Embryonic facial prominence (tissue), 1 donor: ENCODE measurements at regions not wholly inside any gene's neighbourhood (a gene's known extent, or its start where the extent isn't known, plus 50 kb on each side); places are given as distances from the start of the nearest gene placed in this dataset.
"Not testable (repeated sequence)": the region's sequence is repeated elsewhere in the genome, so short reads cannot be mapped to it uniquely, and the experiment has no call there.

Experiments
- DNase-seq: peaks from one replicate; pipeline ENCODE4 v3.0.0-alpha.2; 2016; ENCODE audit errors: extremely low spot score

DNA sequence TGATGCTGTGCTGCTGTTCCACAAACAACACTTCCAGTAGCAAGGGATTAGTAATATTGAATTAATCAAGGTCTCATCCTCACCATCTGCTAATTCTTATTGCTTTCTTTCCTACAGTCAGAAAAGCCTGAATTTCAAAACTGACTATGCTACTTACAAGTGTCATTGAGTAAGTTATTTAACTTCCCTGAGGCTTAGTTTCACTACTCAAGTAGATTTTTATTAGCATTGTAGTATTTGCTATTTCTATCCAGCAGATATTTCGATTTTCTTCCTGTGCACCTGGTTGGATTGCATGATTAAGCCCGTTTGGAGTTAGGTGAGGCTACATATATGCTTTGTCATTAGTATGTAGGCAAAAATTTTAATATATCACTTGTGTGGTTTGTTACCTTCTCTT, 591.5 kb downstream of the TRHDE start:
- DNase-seq = no peak

DNA sequence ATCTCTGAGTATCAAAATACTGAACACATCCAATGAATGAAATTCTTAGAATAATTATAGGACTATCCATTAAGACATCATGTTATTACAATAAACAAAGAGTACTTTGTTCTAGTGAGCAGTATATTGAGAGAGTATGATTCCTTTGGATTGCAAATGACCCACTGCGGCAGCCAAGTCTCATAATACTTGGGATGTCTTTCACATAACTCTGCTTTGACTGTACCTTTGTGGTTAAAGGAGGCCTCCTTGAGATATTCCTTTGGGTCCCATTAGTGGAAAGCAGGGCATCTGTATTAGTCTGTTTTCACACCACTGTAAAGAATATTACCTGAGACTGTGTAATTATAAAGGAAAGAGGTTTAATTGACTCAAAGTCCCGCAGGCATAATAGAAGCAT, 593.8 kb downstream of the TRHDE start:
- no peak for DNase-seq

DNA sequence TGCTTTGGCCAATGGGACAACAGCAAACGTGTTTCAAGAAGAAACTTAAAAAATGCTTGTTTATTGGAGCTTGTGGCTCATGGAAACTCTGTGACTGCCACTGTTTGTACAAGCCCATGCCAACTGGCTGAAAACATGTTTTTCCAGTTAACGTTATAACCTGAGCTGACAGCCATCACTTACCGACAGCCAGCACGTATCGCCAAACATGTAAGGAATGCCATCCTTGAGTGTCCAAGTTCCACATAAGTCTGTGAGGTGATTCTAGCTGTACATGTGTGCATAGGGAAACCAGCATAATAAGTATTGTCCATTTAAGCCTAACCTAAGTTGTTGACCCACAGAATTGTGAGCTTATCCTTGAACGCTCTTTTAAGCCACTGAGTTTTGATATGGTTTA, 596.9 kb downstream of the TRHDE start:
- no peak for DNase-seq

GRCh38 chr12:72872238-72872887, 600.2 kb downstream of the TRHDE start:
- DNase-seq = no peak

DNA sequence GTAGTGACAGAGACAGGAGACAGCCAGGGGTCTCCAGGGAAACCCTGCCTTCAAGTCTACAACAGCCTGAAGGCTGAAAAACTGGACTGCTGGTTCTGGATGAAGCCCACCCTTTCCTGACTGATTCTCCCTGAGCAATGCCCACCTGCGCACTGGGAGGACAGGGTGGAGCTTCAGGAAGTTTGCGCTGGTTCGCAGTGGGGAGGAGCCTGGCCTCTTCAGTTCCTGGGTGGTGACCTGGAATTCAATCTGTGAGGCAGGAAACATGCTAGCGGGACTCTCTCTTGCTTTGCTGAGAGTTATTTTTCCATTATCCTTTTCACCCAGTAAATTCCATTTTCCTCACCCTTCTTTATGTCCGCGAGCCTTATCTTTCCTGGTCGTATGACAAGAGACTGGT, 600.8 kb downstream of the TRHDE start:
- DNase-seq = no peak

DNA sequence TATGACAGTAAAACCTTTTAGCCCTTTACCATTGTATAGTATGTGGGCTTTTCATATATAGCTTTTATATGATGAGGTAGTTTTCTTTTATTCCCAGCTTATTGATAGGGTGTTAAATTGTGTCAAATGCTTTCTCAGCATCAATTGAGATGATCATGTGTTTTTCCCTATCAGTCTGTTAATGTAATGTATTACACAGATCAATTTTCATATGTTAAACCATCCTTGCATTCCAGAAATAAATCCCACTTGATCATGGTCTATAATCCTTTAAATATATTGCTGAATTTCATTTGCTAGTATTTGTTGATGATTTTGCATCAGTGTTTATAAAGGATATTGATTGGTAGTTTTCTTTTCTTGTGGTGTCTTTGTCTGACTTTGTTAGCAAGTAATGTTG, 603.9 kb downstream of the TRHDE start:
- no peak for DNase-seq

GRCh38 chr12:72888693-72889092, 616.5 kb downstream of the TRHDE start:
- DNase-seq = no peak

- no peak for DNase-seq
These were observed 617.6 kb downstream of the TRHDE start for GRCh38 chr12:72889791-72890190.

GRCh38 chr12:72901685-72902084, 629.5 kb downstream of the TRHDE start:
- no peak for DNase-seq

GRCh38 chr12:72925716-72926115, 653.5 kb downstream of the TRHDE start:
- DNase-seq = no peak

DNA sequence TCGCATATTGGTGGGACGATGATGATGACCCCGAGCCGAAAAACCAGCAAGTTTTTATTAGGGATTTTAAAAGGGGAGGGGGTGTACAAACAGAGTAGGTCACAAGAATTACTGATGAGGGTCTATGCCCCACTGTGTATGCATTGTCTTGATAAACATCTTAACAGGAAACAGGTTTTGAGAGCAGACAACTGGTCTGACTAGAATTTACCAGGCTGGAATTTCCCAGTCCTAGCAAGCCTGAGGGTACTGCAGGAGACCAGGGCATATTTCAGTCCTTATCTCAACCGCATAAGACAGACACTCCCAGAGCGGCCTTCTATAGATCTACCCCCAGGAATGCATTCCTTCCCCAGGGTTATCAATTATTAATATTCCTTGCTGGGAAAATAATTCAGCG, 659.7 kb downstream of the TRHDE start:
- not testable (repeated sequence) for DNase-seq

DNA sequence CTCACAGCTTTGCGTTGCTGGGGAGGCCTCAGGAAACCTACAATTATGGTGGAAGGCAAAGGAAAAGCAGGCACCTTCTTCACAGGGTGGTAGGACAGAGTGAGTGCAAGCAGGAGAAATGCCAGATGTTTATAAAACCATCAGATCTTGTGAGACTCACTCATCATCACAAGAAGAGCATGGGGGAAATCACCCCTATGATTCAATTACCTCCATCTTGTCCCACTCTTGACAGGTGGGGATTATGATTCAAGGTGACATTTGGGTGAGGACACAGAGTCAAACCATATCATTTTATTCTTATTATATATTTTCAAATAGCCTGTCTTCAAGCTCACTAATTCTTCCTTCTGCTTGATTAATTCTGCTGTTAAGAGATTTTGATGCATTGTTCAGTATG, 665.3 kb downstream of the TRHDE start:
- DNase-seq = no peak

- DNase-seq = no peak
These were observed 685.3 kb downstream of the TRHDE start for GRCh38 chr12:72957454-72957853.

GRCh38 chr12:72966684-72967083, 694.5 kb downstream of the TRHDE start:
- no peak for DNase-seq

DNA sequence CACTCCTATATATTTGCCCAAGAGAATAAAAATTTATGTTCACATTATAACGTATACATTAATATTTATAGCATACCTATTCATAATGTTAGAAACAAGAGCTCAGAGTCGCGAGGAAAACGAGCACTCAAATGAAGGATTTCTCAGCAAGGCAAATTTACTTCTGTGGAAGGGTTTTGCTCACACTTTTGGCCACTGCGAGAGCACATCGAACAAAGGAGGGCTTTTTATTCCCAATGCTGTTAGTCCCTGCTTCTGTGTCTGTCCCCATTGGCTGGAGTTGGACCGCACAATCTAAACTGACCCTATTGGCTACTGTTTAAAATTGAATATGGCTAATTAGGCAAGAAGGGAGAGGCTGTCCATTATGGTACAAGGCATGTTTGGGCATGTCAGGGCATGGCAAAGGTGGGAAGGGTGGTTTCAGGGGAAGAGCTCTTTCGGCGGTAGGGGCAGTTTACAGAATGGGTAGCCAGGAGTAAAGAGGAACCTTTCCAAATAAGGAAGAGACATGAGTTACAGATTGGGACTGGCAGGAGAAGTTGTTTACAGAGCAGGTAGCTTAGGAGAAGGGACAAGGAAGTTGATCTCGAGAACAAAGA, 702.9 kb downstream of the TRHDE start:
- no peak for DNase-seq

- no peak for DNase-seq
These were observed 706.8 kb downstream of the TRHDE start for GRCh38 chr12:72978999-72979398.

GRCh38 chr12:72982356-72982755, 710.2 kb downstream of the TRHDE start:
- no peak for DNase-seq

- DNase-seq = no peak
These were observed 714.8 kb downstream of the TRHDE start for GRCh38 chr12:72986963-72987362.

GRCh38 chr12:72989458-72989947, 717.3 kb downstream of the TRHDE start:
- DNase-seq = no peak

DNA sequence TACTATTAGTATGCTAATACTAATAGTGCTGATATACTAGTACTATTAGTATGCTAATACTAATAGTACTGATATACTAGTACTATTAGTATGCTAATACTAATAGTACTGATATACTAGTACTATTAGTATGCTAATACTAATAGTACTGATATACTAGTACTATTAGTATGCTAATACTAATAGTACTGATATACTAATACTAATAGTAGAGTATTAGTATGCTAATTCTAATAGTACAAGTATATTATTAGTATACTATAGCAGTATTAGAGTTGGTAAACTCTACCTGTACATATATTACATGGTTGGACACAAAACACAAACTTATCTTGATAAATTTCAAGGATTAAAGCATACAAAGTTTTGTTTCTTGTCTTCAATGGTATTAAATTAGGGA, 722.9 kb downstream of the TRHDE start:
- not testable (repeated sequence) for DNase-seq

DNA sequence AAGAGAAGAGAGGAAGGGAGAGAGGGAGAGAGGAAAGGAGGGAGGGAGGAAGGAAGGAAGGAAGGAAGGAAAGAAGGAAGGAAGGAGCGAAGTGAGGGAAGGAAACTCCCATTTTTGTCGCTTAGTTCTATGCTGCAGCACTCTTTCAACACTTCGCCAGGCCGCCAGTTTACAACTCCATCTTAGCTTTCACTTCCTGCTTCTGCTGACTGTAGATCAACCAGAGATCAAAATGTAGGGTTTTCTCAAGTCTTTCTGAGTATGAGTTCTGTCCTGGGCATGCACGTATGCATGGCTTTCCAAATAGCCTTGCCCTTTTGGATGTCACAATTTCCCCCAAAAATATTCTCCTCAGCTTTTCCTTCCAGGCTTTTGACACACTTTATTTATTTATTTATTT, 723.4 kb downstream of the TRHDE start:
- DNase-seq = no peak

GRCh38 chr12:73001806-73002205, 729.6 kb downstream of the TRHDE start:
- not testable (repeated sequence) for DNase-seq

DNA sequence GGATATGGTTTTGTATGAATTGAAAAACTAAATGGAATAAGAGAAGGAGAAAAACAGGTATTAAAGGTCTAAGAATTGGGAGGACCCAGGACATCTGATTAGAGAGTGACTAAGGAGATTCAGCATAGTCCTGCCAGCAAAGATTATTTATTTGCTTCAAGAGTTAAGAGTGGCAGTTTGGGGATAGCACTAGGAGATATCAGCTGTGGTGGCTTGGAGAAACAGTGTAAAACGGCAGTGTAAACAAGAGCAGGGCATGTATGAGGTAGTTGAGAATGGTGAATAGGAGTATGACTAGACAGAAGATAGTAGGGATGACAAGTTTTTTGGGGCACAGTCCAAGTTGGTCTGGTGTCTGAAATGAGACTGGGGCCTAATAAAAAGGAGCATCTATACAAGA, 730.3 kb downstream of the TRHDE start:
- not testable (repeated sequence) for DNase-seq
